OCI-LY3 (cell line): ENCODE measurements at regions not wholly inside any gene's neighbourhood (a gene's known extent, or its start where the extent isn't known, plus 50 kb on each side); places are given as distances from the start of the nearest gene placed in this dataset.

Source experiments
- H2AFZ ChIP-seq: fragments of 200-600, 300-600 bp; shearing (Covaris generic); 2 replicates; pipeline ENCODE4 v1.6.0; 2014; ENCODE audit warnings: antibody characterized with exemption, low read depth, low read length
- H3K27ac ChIP-seq: fragments of 200-600, 300-600 bp; sonication (generic); 2 replicates; pipeline ENCODE4 v1.5.1; 2014; ENCODE audit warnings: mild to moderate bottlenecking, low read length, moderate library complexity, mixed read lengths
- H3K27me3 ChIP-seq: fragments of 200-600, 300-600 bp; sonication (generic); 2 replicates; pipeline ENCODE4 v1.6.1; 2014; ENCODE audit warnings: low read depth, low read length, mixed read lengths
- H3K36me3 ChIP-seq: fragments of 200-600, 300-600 bp; sonication (generic); replicated peaks from 2 replicates; pipeline ENCODE3; 2014; ENCODE audit warnings: low read depth, low read length, mixed read lengths
- H3K4me1 ChIP-seq: fragments of 300-600, 200-600 bp; sonication (generic); 2 replicates; pipeline ENCODE4 v1.6.1; 2014; ENCODE audit warnings: low read length, mixed read lengths
- H3K4me2 ChIP-seq: fragments of 200-600, 300-600 bp; sonication (generic); 2 replicates; pipeline ENCODE4 v1.6.1; 2014; ENCODE audit warnings: low read length, mixed read lengths
- H3K4me3 ChIP-seq: fragments of 300-600, 200-600 bp; sonication (generic); 2 replicates; pipeline ENCODE4 v1.5.1; 2014; ENCODE audit warnings: antibody characterized with exemption, mild to moderate bottlenecking, low read length, moderate library complexity
- H3K79me2 ChIP-seq: fragments of 300-600, 200-600 bp; shearing (Covaris generic); 2 replicates; pipeline ENCODE4 v1.6.1; 2014; ENCODE audit warnings: mild to moderate bottlenecking, low read length, mixed read lengths
- H3K9ac ChIP-seq: fragments of 300-600, 200-600 bp; shearing (Covaris generic); 2 replicates; pipeline ENCODE4 v1.6.0; 2014; ENCODE audit warnings: mild to moderate bottlenecking, low read length, moderate library complexity
- H3K9me3 ChIP-seq: fragments of 200-600, 300-600 bp; shearing (Covaris generic); 2 replicates; pipeline ENCODE4 v1.6.1; 2014; ENCODE audit warnings: low read length, mixed read lengths; ENCODE audit not compliant: insufficient read depth
- H4K20me1 ChIP-seq: fragments of 200-600, 300-600 bp; sonication (generic); 2 replicates; pipeline ENCODE4 v1.6.1; 2016; ENCODE audit warnings: low read length, mixed read lengths; ENCODE audit not compliant: insufficient read depth
- EZH2phosphoT487 ChIP-seq: fragments of 200-600 bp; shearing (Covaris generic); IDR thresholded peaks from 2 replicates; pipeline ENCODE4 v1.6.1; 2018; ENCODE audit warnings: antibody characterized with exemption, mixed run types, low read depth
- TF ChIP-seq, protein P1 (sequence below): fragments of 200-600, 300-600 bp; sonication (generic); IDR thresholded peaks from 2 replicates; pipeline ENCODE4 v1.5.1; 2014; ENCODE audit warnings: antibody characterized with exemption, low read length, low read depth

GRCh38 chr2:48170281-48170680 lies 144.2 kb upstream of the FOXN2 start:
- Histone ChIP-seq H2AFZ (no peak overlapping the region), H3K27me3 (no peaks in the 10 kb centered on the region), H3K4me1 (no peaks in the 10 kb centered on the region), H3K4me2 (no peak overlapping the region), H3K27ac (no peak overlapping the region), H3K36me3 (no peaks in the 10 kb centered on the region), H3K9ac (no peak overlapping the region), H4K20me1 (no peaks in the 10 kb centered on the region), H3K4me3 (no peak overlapping the region), H3K79me2 (no peaks in the 10 kb centered on the region), H3K9me3 (no peaks in the 10 kb centered on the region)
- TF ChIP-seq EZH2phosphoT487, result no peak
- TF ChIP-seq, protein P1, sequence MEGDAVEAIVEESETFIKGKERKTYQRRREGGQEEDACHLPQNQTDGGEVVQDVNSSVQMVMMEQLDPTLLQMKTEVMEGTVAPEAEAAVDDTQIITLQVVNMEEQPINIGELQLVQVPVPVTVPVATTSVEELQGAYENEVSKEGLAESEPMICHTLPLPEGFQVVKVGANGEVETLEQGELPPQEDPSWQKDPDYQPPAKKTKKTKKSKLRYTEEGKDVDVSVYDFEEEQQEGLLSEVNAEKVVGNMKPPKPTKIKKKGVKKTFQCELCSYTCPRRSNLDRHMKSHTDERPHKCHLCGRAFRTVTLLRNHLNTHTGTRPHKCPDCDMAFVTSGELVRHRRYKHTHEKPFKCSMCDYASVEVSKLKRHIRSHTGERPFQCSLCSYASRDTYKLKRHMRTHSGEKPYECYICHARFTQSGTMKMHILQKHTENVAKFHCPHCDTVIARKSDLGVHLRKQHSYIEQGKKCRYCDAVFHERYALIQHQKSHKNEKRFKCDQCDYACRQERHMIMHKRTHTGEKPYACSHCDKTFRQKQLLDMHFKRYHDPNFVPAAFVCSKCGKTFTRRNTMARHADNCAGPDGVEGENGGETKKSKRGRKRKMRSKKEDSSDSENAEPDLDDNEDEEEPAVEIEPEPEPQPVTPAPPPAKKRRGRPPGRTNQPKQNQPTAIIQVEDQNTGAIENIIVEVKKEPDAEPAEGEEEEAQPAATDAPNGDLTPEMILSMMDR, result no peak

DNA sequence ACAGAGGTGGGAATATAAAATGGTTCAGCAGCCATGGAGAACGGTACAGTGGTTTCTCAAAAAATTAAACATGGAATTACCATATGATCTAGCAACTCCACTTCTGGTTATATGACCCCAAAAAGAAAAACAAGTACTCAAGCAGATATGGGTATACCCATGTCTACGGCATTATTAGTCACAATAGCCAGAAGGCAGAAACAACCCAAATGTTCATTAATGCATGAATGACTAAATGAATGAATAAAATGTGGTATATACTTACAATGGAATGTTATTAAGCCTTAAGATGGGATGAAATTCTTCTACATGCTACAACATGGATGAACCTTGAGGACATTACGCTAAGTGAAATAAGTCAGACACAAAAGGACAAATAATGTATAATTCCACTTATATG lies 141.3 kb upstream of the FOXN2 start:
- TF ChIP-seq EZH2phosphoT487, result no peak
- TF ChIP-seq, protein P1, result no peak
- no peak overlapping the region for H3K4me2 ChIP-seq
- no peaks in the 10 kb centered on the region for H4K20me1 ChIP-seq

GRCh38 chr2:48174503-48174902 lies 140.0 kb upstream of the FOXN2 start:
- Histone ChIP-seq H3K36me3 (no peaks in the 10 kb centered on the region), H3K4me1 (no peaks in the 10 kb centered on the region), H4K20me1 (no peaks in the 10 kb centered on the region), H3K4me3 (no peak overlapping the region), H3K27ac (no peak overlapping the region), H2AFZ (no peak overlapping the region), H3K79me2 (no peaks in the 10 kb centered on the region), H3K9me3 (no peaks in the 10 kb centered on the region), H3K9ac (no peak overlapping the region), H3K4me2 (no peak overlapping the region), H3K27me3 (no peaks in the 10 kb centered on the region)
- no peak for TF ChIP-seq EZH2phosphoT487
- TF ChIP-seq, protein P1, result no peak

More for the DNA sequence above, 141.3 kb upstream of the FOXN2 start:
- Histone ChIP-seq H3K4me3 (no peak overlapping the region), H2AFZ (no peak overlapping the region), H3K9me3 (no peaks in the 10 kb centered on the region), H3K4me1 (no peaks in the 10 kb centered on the region), H3K36me3 (no peaks in the 10 kb centered on the region), H3K27me3 (no peaks in the 10 kb centered on the region), H3K9ac (no peak overlapping the region), H3K27ac (no peak overlapping the region), H3K79me2 (no peaks in the 10 kb centered on the region)

GRCh38 chr2:48175254-48175653 lies 139.2 kb upstream of the FOXN2 start:
- H3K4me2 ChIP-seq, result no peak overlapping the region
- TF ChIP-seq, protein P1, result no peak
- no peak for TF ChIP-seq EZH2phosphoT487

More at GRCh38 chr2:48175254-48175653, 139.2 kb upstream of the FOXN2 start:
- Histone ChIP-seq H3K9me3 (no peaks in the 10 kb centered on the region), H3K27ac (no peak overlapping the region), H3K9ac (no peak overlapping the region), H3K4me3 (no peak overlapping the region), H3K4me1 (no peaks in the 10 kb centered on the region), H3K27me3 (no peaks in the 10 kb centered on the region), H3K79me2 (no peaks in the 10 kb centered on the region), H3K36me3 (no peaks in the 10 kb centered on the region), H4K20me1 (no peaks in the 10 kb centered on the region), H2AFZ (no peak overlapping the region)
